ENCODE measurements at regions not wholly inside any gene's neighbourhood (a gene's known extent, or its start where the extent isn't known, plus 50 kb on each side); places are given as distances from the start of the nearest gene placed in this dataset.
"Not testable (repeated sequence)": the region's sequence is repeated elsewhere in the genome, so short reads cannot be mapped to it uniquely, and the experiment has no call there.

DNA sequence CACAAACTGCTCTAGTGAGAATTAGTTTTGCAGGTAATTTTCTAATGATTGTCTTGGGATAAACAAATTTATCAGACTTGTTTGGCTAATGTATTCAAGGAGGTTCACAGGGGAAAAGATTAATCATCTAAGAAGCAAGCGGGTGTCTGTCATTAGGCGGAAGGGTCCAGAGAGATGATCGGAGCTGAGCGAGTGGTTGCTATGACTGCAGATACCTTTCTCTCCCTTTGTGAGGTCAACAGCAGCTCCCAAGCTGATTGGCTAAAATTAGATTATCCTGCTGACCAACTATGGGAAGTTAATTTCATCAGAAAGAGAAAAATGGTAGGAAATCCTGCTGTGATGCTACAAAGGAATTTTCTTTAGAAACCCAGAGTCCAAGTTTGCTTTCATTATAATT, 276.0 kb downstream of the SOX2 start:
- DNase-seq (ENCODE audit: low read depth), result no peak

- no peak for DNase-seq (ENCODE audit: low read depth)
Measured at GRCh38 chr3:181998828-181999227, 287.1 kb downstream of the SOX2 start.

DNA sequence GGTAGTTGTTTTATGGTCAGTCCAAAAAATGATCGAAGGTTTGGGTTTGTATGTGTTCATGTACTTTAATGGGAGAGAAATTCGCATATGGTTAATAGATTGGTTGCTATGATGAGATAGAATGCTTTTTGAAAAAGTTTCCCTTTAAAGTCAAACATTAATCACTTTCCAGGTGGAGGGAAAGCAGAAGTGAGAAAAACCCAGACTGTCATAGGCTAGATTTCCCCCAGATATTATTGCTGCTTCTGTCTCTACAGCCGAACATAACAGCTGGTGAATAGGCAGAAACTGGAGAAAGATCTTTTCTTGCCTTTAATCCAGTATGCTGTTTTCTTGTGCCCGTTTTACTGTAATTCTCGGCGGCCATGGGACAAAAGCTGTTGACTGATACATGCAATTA, 287.6 kb downstream of the SOX2 start:
- DNase-seq (ENCODE audit: low read depth), result no peak

- DNase-seq (ENCODE audit: low read depth), result no peak
Measured at GRCh38 chr3:182000447-182000846, 288.7 kb downstream of the SOX2 start.

DNA sequence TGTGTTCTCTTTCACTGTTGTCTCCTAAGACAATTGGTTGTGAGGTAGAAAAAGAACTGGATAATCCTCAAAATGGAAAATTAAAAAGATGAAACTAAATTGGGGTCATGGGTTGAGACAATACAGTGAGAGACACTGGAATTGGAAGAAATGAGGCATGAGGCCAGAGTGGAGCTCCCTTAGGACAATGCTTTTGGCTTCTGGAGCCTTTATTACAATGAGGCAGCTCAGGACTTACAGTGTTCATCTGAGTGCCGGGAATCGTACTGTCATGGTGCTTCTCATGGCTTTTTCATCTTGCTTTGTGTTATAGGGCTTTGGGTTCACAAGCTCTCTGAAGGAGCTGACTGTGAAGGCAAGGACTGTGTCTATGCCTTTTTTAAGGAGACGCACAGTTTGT, 293.5 kb downstream of the SOX2 start:
- DNase-seq (ENCODE audit: low read depth), result no peak

- no peak for DNase-seq (ENCODE audit: low read depth)
Measured at GRCh38 chr3:182005701-182006100, 294.0 kb downstream of the SOX2 start.

- no peak for DNase-seq (ENCODE audit: low read depth)
Measured at GRCh38 chr3:182006431-182006830, 294.7 kb downstream of the SOX2 start.

GRCh38 chr3:182007441-182007840, 295.7 kb downstream of the SOX2 start:
- no peak for DNase-seq (ENCODE audit: low read depth)

- no peak for DNase-seq (ENCODE audit: low read depth)
Measured at GRCh38 chr3:182018361-182018760, 306.6 kb downstream of the SOX2 start.

DNA sequence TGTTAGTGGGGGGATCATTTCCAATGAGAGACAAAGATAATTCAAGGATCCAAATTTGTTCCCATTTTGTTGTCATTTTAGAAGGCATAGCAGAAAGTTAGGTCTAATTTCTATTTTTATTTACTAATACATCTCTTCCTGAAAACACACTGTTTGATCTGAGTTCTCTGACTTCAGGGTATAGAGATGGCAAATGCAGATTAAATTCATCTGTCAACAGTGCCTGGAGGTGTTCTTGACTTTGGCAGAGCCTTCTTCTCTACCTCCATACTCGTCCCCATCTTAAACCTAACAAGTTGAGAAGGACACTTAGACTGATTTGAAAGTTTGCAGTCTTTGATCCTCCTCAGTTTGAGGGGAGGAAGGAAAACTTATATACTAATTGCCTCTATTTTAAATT, 308.2 kb downstream of the SOX2 start:
- DNase-seq (ENCODE audit: low read depth), result no peak

GRCh38 chr3:182023843-182024242, 312.1 kb downstream of the SOX2 start:
- no peak for DNase-seq (ENCODE audit: low read depth)

- no peak for DNase-seq (ENCODE audit: low read depth)
Measured at GRCh38 chr3:182027366-182027765, 315.6 kb downstream of the SOX2 start.

- no peak for DNase-seq (ENCODE audit: low read depth)
Measured at GRCh38 chr3:182028081-182028480, 316.4 kb downstream of the SOX2 start.

- DNase-seq (ENCODE audit: low read depth), result not testable (repeated sequence)
Measured at GRCh38 chr3:182034231-182034630, 322.5 kb downstream of the SOX2 start.

- no peak for DNase-seq (ENCODE audit: low read depth)
Measured at GRCh38 chr3:182035324-182035723, 323.6 kb downstream of the SOX2 start.

- no peak for DNase-seq (ENCODE audit: low read depth)
Measured at GRCh38 chr3:182036382-182036781, 324.7 kb downstream of the SOX2 start.

DNA sequence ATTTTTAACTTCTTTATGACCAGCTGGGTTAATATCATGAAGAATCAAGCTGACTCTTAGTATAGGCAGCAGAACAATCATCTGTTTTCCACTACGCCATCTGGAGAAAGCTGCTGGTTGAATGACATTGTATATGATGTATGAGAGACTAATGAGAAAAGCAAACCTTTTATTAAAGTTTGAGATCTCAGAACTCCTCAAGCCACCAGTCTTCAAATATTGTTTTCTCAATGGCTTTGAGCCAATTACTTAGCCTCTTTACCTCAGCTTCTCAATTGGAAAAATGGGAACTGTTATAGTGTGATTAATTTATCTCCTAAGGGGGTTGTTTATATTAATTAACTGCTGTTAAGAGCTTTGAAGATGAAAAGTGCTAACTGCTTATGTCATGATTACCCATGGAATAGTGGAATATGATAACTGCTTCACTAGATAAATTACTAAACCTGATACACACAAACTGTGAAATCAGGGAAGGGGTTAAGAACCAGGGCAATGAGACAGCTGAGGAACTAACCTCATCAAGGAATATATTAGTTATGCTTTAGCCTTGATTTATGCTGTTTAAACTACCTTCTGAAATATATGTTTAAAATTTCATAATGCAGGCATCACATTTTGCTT, 330.1 kb downstream of the SOX2 start:
- no peak for DNase-seq (ENCODE audit: low read depth)

- no peak for DNase-seq (ENCODE audit: low read depth)
Measured at GRCh38 chr3:182045736-182046135, 334.0 kb downstream of the SOX2 start.

- no peak for DNase-seq (ENCODE audit: low read depth)
Measured at GRCh38 chr3:182046166-182046764, 334.5 kb downstream of the SOX2 start.

GRCh38 chr3:182050932-182051331, 339.2 kb downstream of the SOX2 start:
- no peak for DNase-seq (ENCODE audit: low read depth)

GRCh38 chr3:182052332-182052731, 340.6 kb downstream of the SOX2 start:
- no peak for DNase-seq (ENCODE audit: low read depth)

DNA sequence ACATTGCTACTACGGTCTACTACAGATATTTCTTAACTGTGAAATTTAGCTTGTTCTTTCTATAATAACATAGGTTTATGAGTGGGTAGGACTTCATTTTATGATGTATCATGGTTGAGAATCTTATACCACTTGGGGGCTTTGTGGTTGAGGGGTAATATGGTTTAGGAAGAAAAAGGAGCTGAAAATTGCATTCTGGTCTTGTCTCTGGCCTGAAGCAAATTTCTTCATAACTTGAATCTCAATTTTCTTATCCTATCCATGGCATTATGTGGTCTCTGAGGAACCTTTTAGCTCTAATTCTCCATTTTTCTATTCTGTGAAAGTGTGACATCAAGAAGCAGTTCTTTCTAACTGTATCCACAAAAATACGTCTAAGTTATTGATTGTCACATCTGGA, 341.0 kb downstream of the SOX2 start:
- no peak for DNase-seq (ENCODE audit: low read depth)

- no peak for DNase-seq (ENCODE audit: low read depth)
Measured at GRCh38 chr3:182058488-182058887, 346.8 kb downstream of the SOX2 start.

DNA sequence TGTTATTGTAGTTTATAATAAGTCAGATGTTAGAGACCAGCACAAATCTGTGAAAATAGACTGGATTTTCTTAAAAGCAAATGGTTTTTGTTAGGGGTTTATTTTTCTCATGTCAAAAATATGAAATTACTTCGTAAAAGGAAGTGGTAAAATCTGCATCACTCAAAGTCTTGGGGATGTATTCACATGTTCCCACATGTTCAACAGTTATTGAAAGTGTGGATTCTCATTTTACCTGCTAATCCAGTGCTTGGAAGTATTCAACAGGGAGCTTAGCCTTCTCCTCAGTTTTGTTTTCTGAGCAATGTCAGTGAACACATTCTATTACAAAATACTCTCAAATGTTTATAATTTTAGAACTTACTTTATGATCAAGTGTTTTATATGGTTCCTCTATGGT, 352.0 kb downstream of the SOX2 start:
- no peak for DNase-seq (ENCODE audit: low read depth)
